ENCODE measurements at regions not wholly inside any gene's neighbourhood (a gene's known extent, or its start where the extent isn't known, plus 50 kb on each side); places are given as distances from the start of the nearest gene placed in this dataset.

DNA sequence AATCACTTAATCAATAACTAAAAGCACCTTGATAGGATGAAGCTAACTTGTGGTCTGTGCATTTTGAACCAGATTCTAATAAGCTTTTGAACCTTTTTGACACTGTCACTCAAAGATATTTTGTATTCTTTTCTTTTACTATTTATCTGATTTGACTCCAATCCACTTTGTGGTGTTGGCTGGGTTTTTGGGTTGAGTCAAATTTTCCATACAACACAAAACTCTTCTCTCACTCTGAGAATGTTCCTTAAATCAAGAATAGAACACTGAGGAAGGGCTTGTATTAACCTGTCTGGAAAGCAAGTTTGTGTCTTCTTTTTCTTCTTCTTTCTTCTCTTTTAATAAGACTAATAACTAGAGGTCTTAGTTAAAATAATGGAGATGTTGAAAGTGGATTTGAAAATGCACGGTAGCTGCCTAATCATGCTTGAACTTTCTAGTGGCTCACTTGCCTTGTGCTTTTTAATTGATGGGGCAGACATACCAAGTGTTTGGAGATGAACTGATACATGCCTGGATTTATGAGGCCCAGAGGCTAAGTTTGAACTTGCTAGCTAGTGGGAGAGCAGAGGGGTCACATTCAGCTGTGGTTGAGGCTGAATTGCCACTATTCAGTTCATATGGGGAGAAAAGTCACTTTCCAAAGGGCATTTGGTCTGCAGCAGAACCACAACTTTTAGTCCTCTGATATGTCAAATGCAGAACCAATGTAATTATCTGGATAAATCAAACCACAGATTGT, 93.5 kb upstream of the PTHLH start:
- TF ChIP-seq POLR2A (IDR thresholded peaks at IDR 0.05; ENCODE audit: borderline replicate concordance, extremely low read depth, insufficient read depth, insufficient read length) (no peak), POLR2AphosphoS5 (IDR thresholded peaks at IDR 0.05; ENCODE audit: low read depth, low read length) (no peak), FOSL1 (IDR thresholded peaks at IDR 0.05; ENCODE audit: low read depth) (no peak), CEBPB (IDR thresholded peaks at IDR 0.05; ENCODE audit: low read depth) (no peak), SP1 (IDR thresholded peaks at IDR 0.05; ENCODE audit: low read depth) (no peak), CTCF (IDR thresholded peaks at IDR 0.05 in 2 of 3, conservative IDR thresholded peaks at IDR 0.05 in 1 of 3; ENCODE audit: borderline replicate concordance in 1 of 3, insufficient read depth in 1 of 3, low read depth in 2 of 3, low read length in 2 of 3) (no peak), ZFX (IDR thresholded peaks at IDR 0.05) (no peak), ELF1 (IDR thresholded peaks at IDR 0.05; ENCODE audit: borderline replicate concordance, low read depth) (no peak), EZH2 (IDR thresholded peaks at IDR 0.05) (no peak), RAD21 (IDR thresholded peaks at IDR 0.05; ENCODE audit: low read depth) (no peak)

Data from HCT116 (cell line).